ENCODE measurements at regions not wholly inside any gene's neighbourhood (a gene's known extent, or its start where the extent isn't known, plus 50 kb on each side); places are given as distances from the start of the nearest gene placed in this dataset.
"Not testable (repeated sequence)": the region's sequence is repeated elsewhere in the genome, so short reads cannot be mapped to it uniquely, and the experiment has no call there.

GRCh38 chr15:31607656-31608055 is 281.0 kb downstream of the KLF13 start:
- DNase-seq: no peak

- no peak for DNase-seq
These were observed 282.6 kb downstream of the KLF13 start for GRCh38 chr15:31609258-31609681.

GRCh38 chr15:31609906-31610305 is 283.3 kb downstream of the KLF13 start:
- DNase-seq: no peak

GRCh38 chr15:31615643-31616415 is 289.2 kb downstream of the KLF13 start:
- DNase-seq: no peak

GRCh38 chr15:31623297-31623696 is 296.7 kb downstream of the KLF13 start:
- DNase-seq: not testable (repeated sequence)

GRCh38 chr15:31624115-31624514 is 297.5 kb downstream of the KLF13 start:
- not testable (repeated sequence) for DNase-seq

- DNase-seq: not testable (repeated sequence)
These were observed 309.1 kb downstream of the KLF13 start for GRCh38 chr15:31635715-31636114.

GRCh38 chr15:31636911-31637310 is 310.3 kb downstream of the KLF13 start:
- not testable (repeated sequence) for DNase-seq

- not testable (repeated sequence) for DNase-seq
These were observed 317.3 kb downstream of the KLF13 start for GRCh38 chr15:31643955-31644354.

- not testable (repeated sequence) for DNase-seq
These were observed 318.1 kb downstream of the KLF13 start for GRCh38 chr15:31644761-31645160.

- DNase-seq: not testable (repeated sequence)
These were observed 320.7 kb downstream of the KLF13 start for GRCh38 chr15:31647337-31647826.

- not testable (repeated sequence) for DNase-seq
These were observed 323.0 kb downstream of the KLF13 start for GRCh38 chr15:31649634-31650033.

- not testable (repeated sequence) for DNase-seq
These were observed 323.5 kb downstream of the KLF13 start for GRCh38 chr15:31650055-31650701.

GRCh38 chr15:31656915-31657314 is 330.3 kb downstream of the KLF13 start:
- DNase-seq: not testable (repeated sequence)

- no peak for DNase-seq
These were observed 334.2 kb downstream of the KLF13 start for GRCh38 chr15:31660816-31661215.

GRCh38 chr15:31665732-31666131 is 339.1 kb downstream of the KLF13 start:
- DNase-seq: not testable (repeated sequence)

- DNase-seq: not testable (repeated sequence)
These were observed 342.7 kb downstream of the KLF13 start for GRCh38 chr15:31669158-31669908.

GRCh38 chr15:31673263-31673662 is 346.6 kb downstream of the KLF13 start:
- DNase-seq: not testable (repeated sequence)

- DNase-seq: not testable (repeated sequence)
These were observed 348.6 kb upstream of the CHRNA7 start for GRCh38 chr15:31681529-31682259.

- DNase-seq: not testable (repeated sequence)
These were observed 343.2 kb upstream of the CHRNA7 start for GRCh38 chr15:31687088-31687487.

- DNase-seq: not testable (repeated sequence)
These were observed 333.8 kb upstream of the CHRNA7 start for GRCh38 chr15:31696509-31696908.

GRCh38 chr15:31705076-31705678 is 325.1 kb upstream of the CHRNA7 start:
- not testable (repeated sequence) for DNase-seq

Data from kidney glomerular epithelial cell (primary cell).